HepG2 (cell line): ENCODE measurements at regions not wholly inside any gene's neighbourhood (a gene's known extent, or its start where the extent isn't known, plus 50 kb on each side); places are given as distances from the start of the nearest gene placed in this dataset.

Source experiments
- CTCF ChIP-seq: sonication (generic); formaldehyde crosslinking; IDR thresholded peaks from 2 replicates; pipeline ENCODE4 v1.5.0; 2020; ENCODE audit warnings: mild to moderate bottlenecking, missing genetic modification reagents, moderate library complexity
- ZNF432 ChIP-seq: sonication (generic); formaldehyde crosslinking; IDR thresholded peaks from 2 replicates; pipeline ENCODE4 v1.5.0; 2020; ENCODE audit warnings: missing genetic modification reagents, mild to moderate bottlenecking, borderline replicate concordance

GRCh38 chr13:91014696-91015095 lies 332.8 kb upstream of the MIR17HG start:
- no peak for TF ChIP-seq ZNF432
- TF ChIP-seq CTCF: no peak
